H1 (cell line): ENCODE measurements at regions not wholly inside any gene's neighbourhood (a gene's known extent, or its start where the extent isn't known, plus 50 kb on each side); places are given as distances from the start of the nearest gene placed in this dataset.

Experiments
- CEBPB ChIP-seq: IDR thresholded peaks from 2 replicates; pipeline ENCODE4 v1.6.1; 2012; ENCODE audit warnings: low read depth, low read length
- NANOG ChIP-seq: IDR thresholded peaks from 2 replicates; pipeline ENCODE4 v1.6.1; 2011; ENCODE audit warnings: low read length, low read depth, mild to moderate bottlenecking, inconsistent platforms; ENCODE audit not compliant: insufficient read depth, poor library complexity, severe bottlenecking
- TAF1 ChIP-seq: IDR thresholded peaks from 2 replicates; pipeline ENCODE4 v1.6.1; 2011; ENCODE audit warnings: mild to moderate bottlenecking, low read depth, low read length

DNA sequence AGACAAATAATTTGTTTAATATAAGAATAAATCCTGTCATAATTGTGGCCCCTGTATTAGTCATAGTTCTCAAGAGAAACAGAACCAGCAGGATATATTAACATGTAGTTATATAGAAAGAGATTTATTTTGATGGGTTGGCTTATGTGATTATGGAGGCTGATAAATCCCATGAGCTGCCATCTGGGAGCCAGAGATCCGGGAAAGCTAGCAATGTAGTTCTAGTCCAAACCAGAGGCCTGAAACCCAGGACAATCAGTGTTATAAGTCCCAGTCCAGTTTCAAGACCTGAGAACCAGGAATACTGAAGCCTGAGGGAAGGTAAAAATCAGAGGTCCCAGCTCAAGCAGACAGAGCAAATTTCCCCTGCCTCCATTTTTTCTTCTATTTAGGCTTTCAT lies 435.8 kb downstream of the RPL10L start (continued):
- no peak for TF ChIP-seq TAF1
- no peak for TF ChIP-seq CEBPB
- TF ChIP-seq NANOG, result no peak
- TF ChIP-seq, all 59 proteins: peak for 0
